B cell (primary cell): ENCODE measurements at regions not wholly inside any gene's neighbourhood (a gene's known extent, or its start where the extent isn't known, plus 50 kb on each side); places are given as distances from the start of the nearest gene placed in this dataset.

Experiments
- ATAC-seq: fragments of 200-7000 bp; cut with Tn5 transposase; one replicate; pipeline ENCODE4 v1.10.0; 2021; ENCODE audit warnings: low read depth, mild to moderate bottlenecking, moderate number of reproducible peaks, moderate library complexity
- CTCF ChIA-PET: fragments of 350-600 bp; sonication (Branson Sonifier 250); formaldehyde crosslinking; loops from one replicate; lab custom pipeline; 2021; ENCODE audit warnings: antibody characterized with exemption, inconsistent platforms; lab: Charles Lee
- POLR2A ChIA-PET: fragments of 350-600 bp; sonication (Branson Sonifier 250); formaldehyde crosslinking; loops from one replicate; lab custom pipeline; 2021; ENCODE audit warnings: antibody characterized with exemption; lab: Charles Lee
- DNase-seq: peaks from one replicate; pipeline ENCODE4 v3.0.0; 2013
- H2AFZ ChIP-seq: 2 replicates; pipeline ENCODE4 v1.6.1; 2012; ENCODE audit warnings: mild to moderate bottlenecking, low read depth, low read length; ENCODE audit not compliant: insufficient read depth, poor library complexity, severe bottlenecking
- H3K27ac ChIP-seq, 2 donors: 1 replicate in 1 of 2; 2 replicates in 1 of 2; pipeline ENCODE4 v1.5.1; 2012 to 2013; ENCODE audit warnings: low read length in 2 of 2, mild to moderate bottlenecking in 2 of 2, moderate library complexity in 1 of 2
- H3K27me3 ChIP-seq, 4 experiments: fragments of 200-600 bp in 1 of 4; sonication (generic) in 1 of 4; replicated peaks in 1 of 4; 1 replicate in 2 of 4; 2 replicates in 2 of 4; pipeline versions ENCODE4 v1.6.1 to v1.7.0; 2013 to 2016; ENCODE audit warnings: low read length in 3 of 4, mild to moderate bottlenecking in 2 of 4, mixed read lengths in 1 of 4, moderate library complexity in 1 of 4; ENCODE audit not compliant: insufficient read depth in 4 of 4, control insufficient read depth in 3 of 4; ENCODE audit errors: control extremely low read depth in 1 of 4
- H3K36me3 ChIP-seq, 2 experiments: replicated peaks in 1 of 2; 1 replicate in 1 of 2; 2 replicates in 1 of 2; pipeline versions ENCODE4 v1.6.1 to v1.7.1; 2013; ENCODE audit warnings: low read length in 1 of 2; ENCODE audit not compliant: insufficient read depth in 2 of 2, control insufficient read depth in 1 of 2; ENCODE audit errors: control extremely low read depth in 1 of 2, extremely low read depth in 1 of 2
- H3K4me1 ChIP-seq, 2 donors: fragments of 200-600 bp in 1 of 2; sonication (generic) in 1 of 2; 1 replicate in 1 of 2; 2 replicates in 1 of 2; pipeline versions ENCODE4 v1.5.1 to v1.6.1; 2013 to 2017; ENCODE audit warnings: low read length in 2 of 2; ENCODE audit not compliant: control insufficient read depth in 2 of 2, insufficient read depth in 2 of 2
- H3K4me2 ChIP-seq: replicated peaks from 2 replicates; pipeline ENCODE3; 2012; ENCODE audit warnings: mild to moderate bottlenecking, low read depth, low read length; ENCODE audit not compliant: poor library complexity, severe bottlenecking
- H3K4me3 ChIP-seq, 5 experiments: fragments of 200-600 bp in 1 of 5; sonication (generic) in 1 of 5; 1 replicate in 3 of 5; 2 replicates in 2 of 5; pipeline versions ENCODE4 v1.5.1 to v1.7.0; 2011 to 2016; ENCODE audit warnings: low read length in 4 of 5, mild to moderate bottlenecking in 4 of 5, low read depth in 2 of 5, control low read depth in 1 of 5, moderate library complexity in 1 of 5; ENCODE audit not compliant: insufficient read depth in 1 of 5; ENCODE audit errors: control extremely low read depth in 1 of 5, extremely low read depth in 1 of 5
- H3K79me2 ChIP-seq: fragments of 200-600 bp; sonication (generic); one replicate; pipeline ENCODE4 v1.6.0; 2016; ENCODE audit warnings: low read length; ENCODE audit not compliant: control insufficient read depth, insufficient read depth
- H3K9ac ChIP-seq: fragments of 200-600 bp; sonication (generic); 2 replicates; pipeline ENCODE4 v1.6.1; 2017; ENCODE audit warnings: mild to moderate bottlenecking, low read length, moderate library complexity
- H3K9me3 ChIP-seq, 3 donors: one replicate each; pipeline versions ENCODE4 v1.6.1 to v1.7.1; 2013; ENCODE audit warnings: low read length in 2 of 3; ENCODE audit not compliant: control insufficient read depth in 2 of 3, insufficient read depth in 1 of 3; ENCODE audit errors: control extremely low read depth in 1 of 3
- H4K20me1 ChIP-seq: 2 replicates; pipeline ENCODE4 v1.6.0; 2012; ENCODE audit warnings: mild to moderate bottlenecking, low read length; ENCODE audit not compliant: insufficient read depth, control insufficient read depth, poor library complexity, severe bottlenecking
- H3K27ac Mint-ChIP-seq: one replicate; pipeline ENCODE4 v1.8.0; 2021; ENCODE audit warnings: mixed read lengths
- H3K27me3 Mint-ChIP-seq: one replicate; pipeline ENCODE4 v1.8.0; 2021; ENCODE audit warnings: mixed read lengths
- H3K4me1 Mint-ChIP-seq: one replicate; pipeline ENCODE4 v1.8.0; 2021; ENCODE audit warnings: mixed read lengths
- H3K4me3 Mint-ChIP-seq: one replicate; pipeline ENCODE4 v1.8.0; 2021; ENCODE audit warnings: mixed read lengths
- H3K9me3 Mint-ChIP-seq: one replicate; pipeline ENCODE4 v1.8.0; 2022; ENCODE audit warnings: mixed read lengths; ENCODE audit not compliant: insufficient read depth
- CTCF ChIP-seq: fragments of 200-600 bp; IDR thresholded peaks from one replicate; pipeline ENCODE4 v1.8.0; 2022; ENCODE audit warnings: antibody characterized with exemption, mild to moderate bottlenecking
- EZH2 ChIP-seq: IDR thresholded peaks from 2 replicates; pipeline ENCODE4 v1.6.1; 2012; ENCODE audit warnings: borderline replicate concordance, low read depth, mild to moderate bottlenecking, moderate library complexity, low read length; ENCODE audit not compliant: insufficient read depth, poor library complexity, severe bottlenecking
- WGBS: methylation state at CpG from one replicate; pipeline ENCODE4 v1.1.5; 2013; ENCODE audit warnings: missing lambda C conversion rate; ENCODE audit not compliant: insufficient coverage; 5-methylcytosine and 5-hydroxymethylcytosine counted together
- intact Hi-C: fragments of 100-400 bp; cut with micrococcal nuclease; formaldehyde crosslinking; loops from one replicate; pipeline ENCODE4 v1.10.0; 2022

- Mint-ChIP-seq H3K9me3 (no peaks in the 10 kb centered on the region), H3K4me3 (no peak overlapping the region), H3K27me3 (peaks cover 15% of the 10 kb centered on the region), H3K27ac (no peak overlapping the region), H3K4me1 (peaks cover 7% of the 10 kb centered on the region)
- H2AFZ ChIP-seq, result no peak overlapping the region
- no peak overlapping the region for H3K4me3 ChIP-seq
- ChIA-PET CTCF (interaction anchor here (0.7 kb wide), 1 partner anchor 8 kb away, joined by 4 read pairs; no protein-coding TSS in a partner anchor), POLR2A (no interaction called here)
- intact Hi-C loops, result loop anchor here (5.0 kb wide), 1 partner anchor 518 kb away; no protein-coding TSS in a partner anchor
- H3K4me2 ChIP-seq, result no peak overlapping the region
- no peaks in the 10 kb centered on the region for H3K79me2 ChIP-seq
- no peaks in the 10 kb centered on the region for H4K20me1 ChIP-seq
- no peaks in the 10 kb centered on the region for H3K9me3 ChIP-seq
- TF ChIP-seq CTCF (no peak), EZH2 (no peak)
- no peaks in the 10 kb centered on the region for H3K27me3 ChIP-seq
- no peaks in the 10 kb centered on the region for H3K4me1 ChIP-seq
- DNase-seq (no peak), ATAC-seq (no peak)
- WGBS, result 40% methylated on average over 3 of the region's 9 CpGs
- no peak overlapping the region for H3K9ac ChIP-seq
- no peaks in the 10 kb centered on the region for H3K36me3 ChIP-seq
- H3K27ac ChIP-seq, result no peak overlapping the region
These were observed 125.9 kb upstream of the MLN start for GRCh38 chr6:33929575-33930288.

GRCh38 chr6:33927616-33928015 is 123.8 kb upstream of the MLN start:
- Mint-ChIP-seq H3K27me3 (peaks cover 10% of the 10 kb centered on the region), H3K4me1 (peaks cover 7% of the 10 kb centered on the region), H3K4me3 (no peak overlapping the region), H3K27ac (no peak overlapping the region), H3K9me3 (no peaks in the 10 kb centered on the region)
- H4K20me1 ChIP-seq, result no peaks in the 10 kb centered on the region
- no peak overlapping the region for H3K4me3 ChIP-seq
- H3K4me1 ChIP-seq, result no peaks in the 10 kb centered on the region
- H3K9ac ChIP-seq, result no peak overlapping the region
- no peak overlapping the region for H3K27ac ChIP-seq
- no peaks in the 10 kb centered on the region for H3K27me3 ChIP-seq
- intact Hi-C loops, result no loop called here
- 97% methylated on average over 4 of the region's 4 CpGs for WGBS
- no peak overlapping the region for H3K4me2 ChIP-seq
- H2AFZ ChIP-seq, result no peak overlapping the region
- CTCF ChIA-PET, result no interaction called here
- no peaks in the 10 kb centered on the region for H3K79me2 ChIP-seq
- H3K36me3 ChIP-seq, result no peaks in the 10 kb centered on the region
- no peaks in the 10 kb centered on the region for H3K9me3 ChIP-seq
- ATAC-seq, result no peak
- POLR2A ChIA-PET, result no interaction called here
- DNase-seq, result no peak
- TF ChIP-seq EZH2 (no peak), CTCF (no peak)
